Keratinocyte (primary cell): ENCODE measurements at regions not wholly inside any gene's neighbourhood (a gene's known extent, or its start where the extent isn't known, plus 50 kb on each side); places are given as distances from the start of the nearest gene placed in this dataset.

Experiments used
- DNase-seq: peaks from one replicate; pipeline ENCODE4 v3.0.0-alpha.2; 2011; ENCODE audit warnings: low read depth, missing footprints, low spot score
- FAIRE-seq: peaks from 2 replicates; lab custom pipeline; 2011; peaks lifted over from hg19 to GRCh38; lab: Jason Lieb, UNC
- H2AFZ ChIP-seq: 2 replicates; pipeline ENCODE4 v1.6.0; 2012; ENCODE audit warnings: low read length, control low read depth, inconsistent platforms; ENCODE audit not compliant: control insufficient read depth
- H3K27ac ChIP-seq: 2 replicates; pipeline ENCODE4 v1.5.1; 2011; ENCODE audit warnings: low read length; ENCODE audit not compliant: control insufficient read depth, insufficient read depth
- H3K27me3 ChIP-seq: 3 replicates; pipeline ENCODE4 v1.6.0; 2011; ENCODE audit warnings: low read length; ENCODE audit not compliant: control insufficient read depth, insufficient read depth; ENCODE audit errors: extremely low read depth
- H3K36me3 ChIP-seq, 2 experiments: 2 replicates in 1 of 2; 3 replicates in 1 of 2; pipeline ENCODE4 v1.5.1; 2011; ENCODE audit warnings: low read length in 2 of 2, mild to moderate bottlenecking in 1 of 2; ENCODE audit not compliant: control insufficient read depth in 2 of 2, insufficient read depth in 2 of 2; ENCODE audit errors: extremely low read depth in 1 of 2
- H3K4me1 ChIP-seq: 3 replicates; pipeline ENCODE4 v1.5.1; 2011; ENCODE audit warnings: low read length; ENCODE audit not compliant: control insufficient read depth, insufficient read depth; ENCODE audit errors: extremely low read depth
- H3K4me2 ChIP-seq: 3 replicates; pipeline ENCODE4 v1.6.0; 2011; ENCODE audit warnings: low read depth, low read length; ENCODE audit not compliant: control insufficient read depth, insufficient read depth; ENCODE audit errors: extremely low read depth
- H3K4me3 ChIP-seq, 3 experiments: fragments of 200-600 bp in 1 of 3; sonication (generic) in 1 of 3; 2 replicates in 2 of 3; 3 replicates in 1 of 3; pipeline ENCODE4 v1.5.1; 2011 to 2016; ENCODE audit warnings: low read length in 3 of 3, mild to moderate bottlenecking in 3 of 3, control low read depth in 2 of 3, inconsistent platforms in 1 of 3, low read depth in 1 of 3, mixed read lengths in 1 of 3, mixed run types in 1 of 3, moderate library complexity in 1 of 3; ENCODE audit not compliant: control insufficient read depth in 2 of 3, insufficient read depth in 2 of 3; ENCODE audit errors: extremely low read depth in 1 of 3
- H3K79me2 ChIP-seq: 2 replicates; pipeline ENCODE4 v1.6.0; 2012; ENCODE audit warnings: low read length; ENCODE audit not compliant: control insufficient read depth, insufficient read depth
- H3K9ac ChIP-seq: 3 replicates; pipeline ENCODE4 v1.6.0; 2011; ENCODE audit warnings: low read length; ENCODE audit not compliant: control insufficient read depth, insufficient read depth; ENCODE audit errors: extremely low read depth
- H3K9me1 ChIP-seq: 3 replicates; pipeline ENCODE4 v1.6.0; 2011; ENCODE audit warnings: low read length; ENCODE audit not compliant: control insufficient read depth, insufficient read depth; ENCODE audit errors: extremely low read depth
- H3K9me3 ChIP-seq: 2 replicates; pipeline ENCODE4 v1.5.1; 2012; ENCODE audit warnings: low read depth, low read length; ENCODE audit not compliant: control insufficient read depth
- H4K20me1 ChIP-seq: 3 replicates; pipeline ENCODE4 v1.6.0; 2011; ENCODE audit warnings: low read length; ENCODE audit not compliant: control insufficient read depth, insufficient read depth; ENCODE audit errors: extremely low read depth
- EZH2 ChIP-seq: IDR thresholded peaks from one replicate; pipeline ENCODE4 v1.6.1; 2012; ENCODE audit warnings: inconsistent platforms, mild to moderate bottlenecking, low read length, moderate library complexity
- dilution Hi-C: fragments of 300-500 bp; cut with MboI; formaldehyde crosslinking; loops from one replicate; pipeline ENCODE4 v1.7.0; 2020; ENCODE audit warnings: low sequenced_read_pairs; ENCODE audit not compliant: extremely low pct_ligation_motif_present
- TF ChIP-seq, protein P1 (sequence below), 3 experiments: IDR thresholded peaks in 1 of 3; conservative IDR thresholded peaks in 1 of 3; optimal IDR thresholded peaks in 1 of 3; 2 replicates in 2 of 3; 3 replicates in 1 of 3; pipeline versions ENCODE3 to v1.5.1; 2011; ENCODE audit warnings: low read length in 3 of 3, mild to moderate bottlenecking in 3 of 3, moderate library complexity in 2 of 3, control low read depth in 1 of 3, inconsistent platforms in 1 of 3; ENCODE audit not compliant: insufficient read depth in 2 of 3; ENCODE audit errors: extremely low read depth in 1 of 3

DNA sequence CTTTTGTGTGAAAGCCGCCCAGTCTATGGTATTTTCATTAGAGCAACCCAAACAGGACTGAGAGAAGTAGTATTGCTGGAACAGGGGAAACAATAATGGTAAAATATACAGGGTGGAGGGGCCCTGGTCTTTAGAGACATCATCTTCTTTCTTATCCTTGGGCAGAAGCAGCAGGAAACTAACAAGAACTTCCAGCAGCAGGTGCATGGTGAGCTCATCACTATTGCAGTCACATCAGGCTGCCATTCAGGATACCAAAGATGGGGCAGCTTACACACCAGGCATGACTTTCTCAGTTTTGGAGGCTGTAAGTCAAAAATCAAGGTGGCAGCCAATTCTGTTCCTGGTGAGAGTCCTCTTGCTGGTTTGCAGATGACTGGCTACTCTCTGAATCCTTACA, 478.3 kb upstream of the RUNX1 start:
- Histone ChIP-seq H3K4me3 (no peak overlapping the region), H4K20me1 (no peaks in the 10 kb centered on the region), H3K4me1 (peaks cover 5% of the 10 kb centered on the region), H3K36me3 (no peaks in the 10 kb centered on the region), H3K4me2 (no peak overlapping the region), H3K79me2 (no peaks in the 10 kb centered on the region), H3K9me1 (no peaks in the 10 kb centered on the region), H3K9me3 (no peaks in the 10 kb centered on the region), H3K27ac (no peak overlapping the region), H3K9ac (no peak overlapping the region), H3K27me3 (no peaks in the 10 kb centered on the region), H2AFZ (no peak overlapping the region)
- dilution Hi-C loops: no loop called here
- DNase-seq: no peak
- no peak for FAIRE-seq
- no peak for TF ChIP-seq EZH2
- TF ChIP-seq, protein P1, sequence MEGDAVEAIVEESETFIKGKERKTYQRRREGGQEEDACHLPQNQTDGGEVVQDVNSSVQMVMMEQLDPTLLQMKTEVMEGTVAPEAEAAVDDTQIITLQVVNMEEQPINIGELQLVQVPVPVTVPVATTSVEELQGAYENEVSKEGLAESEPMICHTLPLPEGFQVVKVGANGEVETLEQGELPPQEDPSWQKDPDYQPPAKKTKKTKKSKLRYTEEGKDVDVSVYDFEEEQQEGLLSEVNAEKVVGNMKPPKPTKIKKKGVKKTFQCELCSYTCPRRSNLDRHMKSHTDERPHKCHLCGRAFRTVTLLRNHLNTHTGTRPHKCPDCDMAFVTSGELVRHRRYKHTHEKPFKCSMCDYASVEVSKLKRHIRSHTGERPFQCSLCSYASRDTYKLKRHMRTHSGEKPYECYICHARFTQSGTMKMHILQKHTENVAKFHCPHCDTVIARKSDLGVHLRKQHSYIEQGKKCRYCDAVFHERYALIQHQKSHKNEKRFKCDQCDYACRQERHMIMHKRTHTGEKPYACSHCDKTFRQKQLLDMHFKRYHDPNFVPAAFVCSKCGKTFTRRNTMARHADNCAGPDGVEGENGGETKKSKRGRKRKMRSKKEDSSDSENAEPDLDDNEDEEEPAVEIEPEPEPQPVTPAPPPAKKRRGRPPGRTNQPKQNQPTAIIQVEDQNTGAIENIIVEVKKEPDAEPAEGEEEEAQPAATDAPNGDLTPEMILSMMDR (optimal IDR thresholded peaks at IDR 0.05 in 1 of 3, IDR thresholded peaks at IDR 0.05 in 1 of 3, conservative IDR thresholded peaks at IDR 0.05 in 1 of 3; ENCODE audit: extremely low read depth in 1 of 3, insufficient read depth in 2 of 3, low read length in 3 of 3): no peak

DNA sequence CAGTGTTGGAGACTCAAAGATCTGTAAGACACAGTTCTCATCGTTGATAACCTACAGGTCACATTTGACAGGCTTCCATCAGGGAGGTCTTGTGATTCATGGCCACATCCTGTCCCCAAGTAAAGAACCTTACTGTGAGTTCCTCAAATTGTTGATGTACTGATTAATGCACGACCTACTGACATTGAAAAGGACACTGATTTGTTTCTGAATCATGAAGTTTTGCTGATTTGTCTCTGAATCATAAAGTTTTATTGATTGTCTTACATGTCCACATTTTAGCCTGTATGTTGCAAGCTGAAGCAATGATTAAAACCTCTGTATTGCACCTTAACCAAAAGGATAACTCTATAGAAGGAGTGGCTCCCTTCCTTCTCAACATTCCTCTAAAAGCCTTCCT, 476.3 kb upstream of the RUNX1 start:
- no peak overlapping the region for H3K4me2 ChIP-seq
- dilution Hi-C loops: no loop called here

More for the DNA sequence above, 476.3 kb upstream of the RUNX1 start:
- FAIRE-seq (no peak), DNase-seq (peak; percentile 63)
- Histone ChIP-seq H3K27ac (no peak overlapping the region), H3K4me1 (peaks cover 13% of the 10 kb centered on the region), H3K9ac (no peak overlapping the region), H3K27me3 (no peaks in the 10 kb centered on the region), H3K9me1 (no peaks in the 10 kb centered on the region), H3K4me3 (no peak overlapping the region), H3K36me3 (no peaks in the 10 kb centered on the region), H3K79me2 (no peaks in the 10 kb centered on the region), H2AFZ (no peak overlapping the region), H4K20me1 (no peaks in the 10 kb centered on the region), H3K9me3 (no peaks in the 10 kb centered on the region)
- TF ChIP-seq, protein P1 (optimal IDR thresholded peaks at IDR 0.05 in 1 of 3, IDR thresholded peaks at IDR 0.05 in 1 of 3, conservative IDR thresholded peaks at IDR 0.05 in 1 of 3; ENCODE audit: extremely low read depth in 1 of 3, insufficient read depth in 2 of 3, low read length in 3 of 3): no peak
- TF ChIP-seq EZH2: no peak
